ENCODE measurements at regions not wholly inside any gene's neighbourhood (a gene's known extent, or its start where the extent isn't known, plus 50 kb on each side); places are given as distances from the start of the nearest gene placed in this dataset.

- no peak for TF ChIP-seq POLR2A (IDR thresholded peaks at IDR 0.05)
- TF ChIP-seq, protein P1, sequence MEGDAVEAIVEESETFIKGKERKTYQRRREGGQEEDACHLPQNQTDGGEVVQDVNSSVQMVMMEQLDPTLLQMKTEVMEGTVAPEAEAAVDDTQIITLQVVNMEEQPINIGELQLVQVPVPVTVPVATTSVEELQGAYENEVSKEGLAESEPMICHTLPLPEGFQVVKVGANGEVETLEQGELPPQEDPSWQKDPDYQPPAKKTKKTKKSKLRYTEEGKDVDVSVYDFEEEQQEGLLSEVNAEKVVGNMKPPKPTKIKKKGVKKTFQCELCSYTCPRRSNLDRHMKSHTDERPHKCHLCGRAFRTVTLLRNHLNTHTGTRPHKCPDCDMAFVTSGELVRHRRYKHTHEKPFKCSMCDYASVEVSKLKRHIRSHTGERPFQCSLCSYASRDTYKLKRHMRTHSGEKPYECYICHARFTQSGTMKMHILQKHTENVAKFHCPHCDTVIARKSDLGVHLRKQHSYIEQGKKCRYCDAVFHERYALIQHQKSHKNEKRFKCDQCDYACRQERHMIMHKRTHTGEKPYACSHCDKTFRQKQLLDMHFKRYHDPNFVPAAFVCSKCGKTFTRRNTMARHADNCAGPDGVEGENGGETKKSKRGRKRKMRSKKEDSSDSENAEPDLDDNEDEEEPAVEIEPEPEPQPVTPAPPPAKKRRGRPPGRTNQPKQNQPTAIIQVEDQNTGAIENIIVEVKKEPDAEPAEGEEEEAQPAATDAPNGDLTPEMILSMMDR (IDR thresholded peaks at IDR 0.05), result no peak
These were observed 66.6 kb upstream of the ARL4D start for GRCh38 chr17:43332230-43332629.

All from Peyer's patch (tissue), 4 donors.